ENCODE measurements at regions not wholly inside any gene's neighbourhood (a gene's known extent, or its start where the extent isn't known, plus 50 kb on each side); places are given as distances from the start of the nearest gene placed in this dataset.

- TF ChIP-seq CTCF (conservative IDR thresholded peaks at IDR 0.05; ENCODE audit: low read depth, low read length) = no peak
- TF ChIP-seq POLR2A (IDR thresholded peaks at IDR 0.05; ENCODE audit: low read depth, low read length) = no peak
- no peak for TF ChIP-seq SMC3 (IDR thresholded peaks at IDR 0.05; ENCODE audit: low read depth, low read length)
- TF ChIP-seq MAZ (IDR thresholded peaks at IDR 0.05; ENCODE audit: borderline replicate concordance, low read depth, low read length) = no peak
- TF ChIP-seq BHLHE40 (IDR thresholded peaks at IDR 0.05; ENCODE audit: low read depth, low read length) = no peak
- TF ChIP-seq, protein P1, sequence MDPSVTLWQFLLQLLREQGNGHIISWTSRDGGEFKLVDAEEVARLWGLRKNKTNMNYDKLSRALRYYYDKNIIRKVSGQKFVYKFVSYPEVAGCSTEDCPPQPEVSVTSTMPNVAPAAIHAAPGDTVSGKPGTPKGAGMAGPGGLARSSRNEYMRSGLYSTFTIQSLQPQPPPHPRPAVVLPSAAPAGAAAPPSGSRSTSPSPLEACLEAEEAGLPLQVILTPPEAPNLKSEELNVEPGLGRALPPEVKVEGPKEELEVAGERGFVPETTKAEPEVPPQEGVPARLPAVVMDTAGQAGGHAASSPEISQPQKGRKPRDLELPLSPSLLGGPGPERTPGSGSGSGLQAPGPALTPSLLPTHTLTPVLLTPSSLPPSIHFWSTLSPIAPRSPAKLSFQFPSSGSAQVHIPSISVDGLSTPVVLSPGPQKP (IDR thresholded peaks at IDR 0.05; ENCODE audit: borderline replicate concordance, low read depth, low read length) = no peak
- no peak for TF ChIP-seq RAD21 (IDR thresholded peaks at IDR 0.05; ENCODE audit: low read length)
Measured at GRCh38 chr7:50214771-50215170, 89.7 kb upstream of the IKZF1 start.
